ENCODE measurements at regions not wholly inside any gene's neighbourhood (a gene's known extent, or its start where the extent isn't known, plus 50 kb on each side); places are given as distances from the start of the nearest gene placed in this dataset.
"Not testable (repeated sequence)": the region's sequence is repeated elsewhere in the genome, so short reads cannot be mapped to it uniquely, and the experiment has no call there.

- DNase-seq (ENCODE audit: extremely low read depth in 1 of 2, low read depth in 1 of 2), result no peak
Observed at GRCh38 chr4:188370777-188371176, 231.5 kb downstream of the TRIML1 start.

GRCh38 chr4:188372058-188372457, 232.8 kb downstream of the TRIML1 start:
- no peak for DNase-seq (ENCODE audit: extremely low read depth in 1 of 2, low read depth in 1 of 2)

GRCh38 chr4:188372829-188373228, 233.6 kb downstream of the TRIML1 start:
- no peak for DNase-seq (ENCODE audit: extremely low read depth in 1 of 2, low read depth in 1 of 2)

- no peak for DNase-seq (ENCODE audit: extremely low read depth in 1 of 2, low read depth in 1 of 2)
Observed at GRCh38 chr4:188374871-188375270, 235.6 kb downstream of the TRIML1 start.

- no peak for DNase-seq (ENCODE audit: extremely low read depth in 1 of 2, low read depth in 1 of 2)
Observed at GRCh38 chr4:188377816-188378215, 238.6 kb downstream of the TRIML1 start.

- no peak for DNase-seq (ENCODE audit: extremely low read depth in 1 of 2, low read depth in 1 of 2)
Observed at GRCh38 chr4:188383180-188383579, 243.9 kb downstream of the TRIML1 start.

GRCh38 chr4:188387179-188387791, 248.0 kb downstream of the TRIML1 start:
- no peak for DNase-seq (ENCODE audit: extremely low read depth in 1 of 2, low read depth in 1 of 2)

GRCh38 chr4:188391349-188391748, 252.1 kb downstream of the TRIML1 start:
- not testable (repeated sequence) for DNase-seq (ENCODE audit: extremely low read depth in 1 of 2, low read depth in 1 of 2)

- no peak for DNase-seq (ENCODE audit: extremely low read depth in 1 of 2, low read depth in 1 of 2)
Observed at GRCh38 chr4:188396037-188396436, 256.8 kb downstream of the TRIML1 start.

- no peak for DNase-seq (ENCODE audit: extremely low read depth in 1 of 2, low read depth in 1 of 2)
Observed at GRCh38 chr4:188399834-188400233, 260.6 kb downstream of the TRIML1 start.

- no peak for DNase-seq (ENCODE audit: extremely low read depth in 1 of 2, low read depth in 1 of 2)
Observed at GRCh38 chr4:188400451-188400850, 261.2 kb downstream of the TRIML1 start.

- no peak for DNase-seq (ENCODE audit: extremely low read depth in 1 of 2, low read depth in 1 of 2)
Observed at GRCh38 chr4:188403272-188403671, 264.0 kb downstream of the TRIML1 start.

GRCh38 chr4:188405071-188405835, 266.0 kb downstream of the TRIML1 start:
- DNase-seq (ENCODE audit: extremely low read depth in 1 of 2, low read depth in 1 of 2), result not testable (repeated sequence)

GRCh38 chr4:188408244-188409030, 269.2 kb downstream of the TRIML1 start:
- no peak for DNase-seq (ENCODE audit: extremely low read depth in 1 of 2, low read depth in 1 of 2)

- DNase-seq (ENCODE audit: extremely low read depth in 1 of 2, low read depth in 1 of 2), result no peak
Observed at GRCh38 chr4:188409851-188410250, 270.6 kb downstream of the TRIML1 start.

GRCh38 chr4:188411805-188412204, 272.6 kb downstream of the TRIML1 start:
- no peak for DNase-seq (ENCODE audit: extremely low read depth in 1 of 2, low read depth in 1 of 2)

GRCh38 chr4:188412499-188412898, 273.3 kb downstream of the TRIML1 start:
- no peak for DNase-seq (ENCODE audit: extremely low read depth in 1 of 2, low read depth in 1 of 2)

- DNase-seq (ENCODE audit: extremely low read depth in 1 of 2, low read depth in 1 of 2), result no peak
Observed at GRCh38 chr4:188414441-188414840, 275.2 kb downstream of the TRIML1 start.

- DNase-seq (ENCODE audit: extremely low read depth in 1 of 2, low read depth in 1 of 2), result no peak
Observed at GRCh38 chr4:188417181-188417580, 277.9 kb downstream of the TRIML1 start.

GRCh38 chr4:188423039-188423438, 283.8 kb downstream of the TRIML1 start:
- DNase-seq (ENCODE audit: extremely low read depth in 1 of 2, low read depth in 1 of 2), result no peak

- no peak for DNase-seq (ENCODE audit: extremely low read depth in 1 of 2, low read depth in 1 of 2)
Observed at GRCh38 chr4:188428935-188429334, 289.7 kb downstream of the TRIML1 start.

- DNase-seq (ENCODE audit: extremely low read depth in 1 of 2, low read depth in 1 of 2), result no peak
Observed at GRCh38 chr4:188429965-188430364, 290.7 kb downstream of the TRIML1 start.

Measured in activated CD8-positive, alpha-beta memory T cell treated with anti-CD3 and anti-CD28 coated beads for 1 hour (primary cell).